HG03460 (cell line): ENCODE measurements at regions not wholly inside any gene's neighbourhood (a gene's known extent, or its start where the extent isn't known, plus 50 kb on each side); places are given as distances from the start of the nearest gene placed in this dataset.

ENCODE experiments used
- ATAC-seq: cut with Tn5 transposase; IDR thresholded peaks from one replicate; pipeline ENCODE4 v1.9.1; 2021; ENCODE audit not compliant: unreplicated experiment

DNA sequence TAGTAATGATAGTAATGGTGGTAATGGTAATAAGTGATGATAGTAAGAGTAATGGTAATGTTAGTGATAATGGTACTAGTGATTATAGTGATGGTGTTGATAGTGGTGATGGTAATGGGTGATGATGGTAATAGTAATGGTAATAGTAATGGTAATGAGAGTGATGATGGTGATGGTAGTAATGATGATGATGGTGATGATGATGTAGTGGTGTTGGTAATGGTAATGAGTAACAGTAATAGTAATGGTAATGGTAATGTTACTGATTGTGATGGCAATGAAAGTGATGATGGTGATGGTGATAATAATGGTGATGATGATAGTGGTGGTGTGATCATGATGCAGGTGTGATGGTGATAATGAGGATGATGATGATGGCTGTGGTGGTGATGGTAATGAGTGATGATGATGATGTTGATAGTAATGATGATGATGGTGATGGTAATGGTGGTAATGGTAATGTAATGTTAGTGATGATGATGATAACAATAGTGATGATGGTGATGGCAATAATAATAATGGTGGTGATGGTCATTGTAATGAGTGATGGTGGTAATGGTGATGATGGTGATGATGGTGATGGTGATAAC, 235.0 kb downstream of the MATN1 start:
- no peak for ATAC-seq

DNA sequence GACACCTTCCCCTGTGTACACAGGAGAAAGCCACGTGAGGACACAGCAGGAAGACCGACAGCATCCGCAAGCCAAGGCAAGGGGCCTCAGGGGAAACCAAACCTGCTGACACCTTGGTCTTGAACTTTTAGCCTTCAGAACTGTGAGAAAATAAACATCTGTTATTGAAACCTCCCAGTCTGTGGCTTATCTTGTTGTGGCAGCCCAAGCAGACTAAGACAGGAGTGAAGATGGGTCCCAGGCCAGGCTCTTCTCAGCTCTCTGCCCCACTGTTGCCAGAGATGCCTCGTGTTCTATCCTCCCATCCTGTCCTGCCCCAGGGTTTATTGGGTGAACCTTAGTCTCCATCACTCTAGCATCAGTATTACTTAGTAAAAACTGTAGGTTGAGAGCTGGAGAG, 236.3 kb downstream of the MATN1 start:
- no peak for ATAC-seq

DNA sequence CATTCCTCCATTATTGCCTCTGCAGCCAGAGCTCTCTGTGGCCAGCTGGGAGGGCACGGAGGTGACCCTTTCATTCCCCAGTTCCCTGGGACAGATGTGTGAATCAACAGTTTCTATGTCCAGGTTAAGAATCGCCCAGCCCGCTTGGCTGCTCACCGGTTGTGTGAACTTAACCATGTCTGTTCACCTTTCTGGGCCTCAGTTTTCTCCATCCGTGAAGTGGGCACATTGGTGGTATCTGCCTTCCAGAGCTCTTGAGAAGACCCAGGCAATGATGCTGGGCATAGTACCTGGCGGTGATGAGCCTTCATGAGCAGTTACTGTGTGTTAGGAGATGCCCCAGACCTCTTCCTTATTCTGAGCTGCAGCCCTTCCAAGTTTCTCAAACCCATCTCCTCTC, 238.3 kb downstream of the MATN1 start:
- ATAC-seq, result no peak

DNA sequence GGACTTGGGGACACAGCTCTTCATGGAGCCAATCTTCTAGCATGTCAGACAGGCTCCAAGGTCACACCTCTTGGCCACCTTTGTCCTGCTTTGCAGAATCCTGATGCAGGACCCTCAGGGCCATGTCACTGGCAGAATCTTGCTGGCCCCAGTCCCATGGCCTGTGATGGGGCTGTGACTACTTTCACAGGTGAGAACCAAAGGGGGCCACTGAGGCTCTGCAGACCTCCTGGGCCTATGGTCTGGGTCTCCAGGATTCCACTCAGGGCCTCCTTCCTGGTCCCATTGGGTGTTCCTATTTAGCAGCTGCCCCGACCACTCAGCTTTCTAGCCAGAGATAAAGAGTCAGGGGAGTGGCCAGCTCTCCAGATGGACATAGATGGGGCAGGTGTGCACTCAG, 238.7 kb downstream of the MATN1 start:
- no peak for ATAC-seq

DNA sequence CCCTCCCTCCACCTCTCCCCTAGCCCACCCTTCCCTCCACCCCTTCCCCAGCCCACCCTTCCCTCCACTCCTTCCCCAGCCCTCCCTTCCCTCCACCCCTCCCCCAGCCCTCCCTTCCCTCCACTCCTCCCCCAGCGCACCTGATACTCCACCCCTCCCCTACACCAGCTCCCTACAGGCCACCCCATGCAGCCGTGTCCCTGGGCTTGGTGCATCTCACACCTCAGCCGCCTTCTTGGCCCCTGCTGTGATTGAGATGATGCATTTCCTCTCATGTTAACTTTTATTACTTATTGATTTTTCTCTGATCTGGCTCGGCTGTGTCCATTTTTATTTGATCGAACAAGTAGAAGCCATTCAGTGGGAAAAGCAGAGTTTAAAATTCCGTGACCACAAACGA, 243.8 kb downstream of the MATN1 start:
- no peak for ATAC-seq

DNA sequence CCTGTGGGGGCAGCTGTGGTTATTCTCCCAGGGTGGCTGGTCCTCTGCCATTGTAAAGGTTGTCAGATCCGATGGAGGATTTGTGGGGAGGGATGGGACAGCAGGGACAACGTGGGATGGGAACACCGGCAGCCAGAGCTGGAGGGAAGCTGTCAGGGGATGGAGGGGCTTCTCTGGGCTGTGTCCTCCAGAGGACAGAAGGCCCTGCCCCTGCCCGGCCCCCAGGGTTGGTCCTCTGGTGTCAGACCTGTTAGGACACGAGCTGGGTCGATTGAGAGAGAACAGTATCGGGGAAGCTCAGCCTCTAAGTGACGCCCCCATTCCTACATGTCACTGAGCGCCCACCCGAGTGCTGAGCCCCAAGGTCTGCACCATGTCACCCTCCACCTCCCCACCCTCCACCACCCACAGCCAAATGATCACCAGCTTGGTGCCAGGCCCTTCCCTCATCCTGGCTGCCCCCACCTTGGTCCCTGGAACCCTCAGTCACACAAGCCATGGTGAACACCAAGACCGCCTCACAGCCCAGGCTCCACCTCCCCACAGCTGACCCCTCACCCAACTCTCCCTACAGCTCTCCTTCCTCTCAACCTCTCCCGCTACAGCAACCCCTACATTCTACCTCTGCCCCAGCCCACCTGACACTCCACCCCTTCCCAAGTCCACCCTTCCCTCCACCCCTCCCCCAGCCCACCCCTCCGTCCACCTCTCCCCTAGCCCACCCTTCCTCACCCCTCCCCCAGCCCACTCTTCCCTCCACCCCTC, 244.4 kb downstream of the MATN1 start:
- no peak for ATAC-seq

DNA sequence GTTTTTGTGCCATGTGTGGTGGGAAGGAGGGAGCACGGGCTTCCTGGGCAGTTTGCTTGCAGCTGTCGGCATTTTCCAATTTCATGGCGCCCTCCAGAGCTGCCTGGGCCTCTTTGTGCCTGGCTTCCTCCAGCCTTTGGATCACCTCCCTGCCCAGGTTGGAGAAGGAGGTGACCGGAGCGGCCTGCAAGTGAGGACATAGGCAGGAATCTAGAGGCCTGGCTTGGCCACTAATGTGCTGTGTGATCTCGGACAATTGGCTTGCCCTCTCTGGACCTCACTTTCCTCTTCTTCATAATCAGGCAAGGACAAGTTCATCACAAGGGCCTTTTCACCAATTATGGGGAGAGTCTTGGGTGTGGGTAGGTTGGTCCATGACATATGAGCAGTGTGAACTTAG, 245.1 kb downstream of the MATN1 start:
- ATAC-seq, result no peak

DNA sequence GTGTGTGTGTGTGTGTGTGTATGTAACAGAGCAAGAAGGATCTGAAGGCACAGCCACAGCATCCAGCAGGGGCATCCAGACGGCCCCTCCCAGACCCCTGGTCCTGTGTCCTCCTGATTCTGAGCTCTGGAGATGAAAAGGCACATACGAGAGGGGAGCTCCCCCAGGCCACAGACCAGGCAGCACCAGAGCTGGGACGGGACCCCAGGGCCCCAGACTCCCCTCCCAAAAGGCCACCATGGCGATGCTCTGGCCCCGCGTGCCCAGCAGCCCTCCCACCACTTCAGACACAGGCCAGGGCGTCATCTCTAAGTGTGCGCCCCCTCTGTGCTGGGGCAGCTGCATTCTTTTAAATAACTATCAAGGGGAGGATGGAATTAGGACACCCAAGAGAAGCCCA, 245.8 kb downstream of the MATN1 start:
- ATAC-seq, result no peak

DNA sequence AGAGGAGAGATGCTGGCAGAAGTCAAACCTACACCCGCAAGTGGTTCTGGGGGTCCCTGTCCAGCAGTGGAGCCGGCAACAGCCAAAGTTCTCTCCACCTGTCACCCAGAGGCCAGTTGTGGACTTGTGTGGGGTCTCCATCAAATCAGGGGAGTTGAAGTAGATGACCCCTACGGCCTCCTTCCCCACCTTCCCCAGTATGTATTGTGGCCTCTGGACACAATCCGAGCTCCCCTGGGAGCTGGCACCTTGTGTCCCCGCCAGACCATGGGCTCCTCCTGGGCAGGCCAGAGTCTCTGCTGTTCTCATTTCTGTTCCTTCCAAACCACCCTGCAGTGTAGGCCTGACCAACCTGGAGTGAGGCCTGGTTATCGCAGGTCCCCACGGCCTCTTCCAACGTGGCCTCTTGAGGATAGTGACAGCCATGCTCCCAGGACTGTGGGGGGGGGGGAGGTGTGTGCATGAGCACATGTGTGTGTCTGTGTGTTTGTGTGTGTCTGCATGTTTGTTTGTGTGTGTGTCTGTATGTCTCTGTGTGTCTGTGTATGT, 246.4 kb downstream of the MATN1 start:
- ATAC-seq, result no peak

DNA sequence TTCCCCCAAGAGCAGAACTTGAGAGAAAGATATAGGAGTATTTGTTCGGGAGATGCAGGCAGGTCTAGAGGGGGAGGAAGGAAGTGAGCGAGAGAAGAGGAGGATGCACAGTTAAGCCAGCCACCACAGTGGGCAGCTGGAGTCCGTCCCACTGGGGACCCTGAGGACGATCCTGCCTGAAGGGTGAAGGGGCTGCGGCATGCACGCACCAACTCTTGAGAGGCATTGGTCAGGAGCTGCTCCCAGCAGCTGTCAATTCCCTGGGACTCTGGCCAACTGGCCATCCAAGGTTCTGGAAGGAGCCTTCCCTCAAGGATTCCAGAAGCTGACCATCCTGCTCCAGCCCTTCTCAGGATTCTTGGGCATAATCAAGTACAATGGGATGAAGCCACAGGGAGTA, 246.9 kb downstream of the MATN1 start:
- no peak for ATAC-seq

DNA sequence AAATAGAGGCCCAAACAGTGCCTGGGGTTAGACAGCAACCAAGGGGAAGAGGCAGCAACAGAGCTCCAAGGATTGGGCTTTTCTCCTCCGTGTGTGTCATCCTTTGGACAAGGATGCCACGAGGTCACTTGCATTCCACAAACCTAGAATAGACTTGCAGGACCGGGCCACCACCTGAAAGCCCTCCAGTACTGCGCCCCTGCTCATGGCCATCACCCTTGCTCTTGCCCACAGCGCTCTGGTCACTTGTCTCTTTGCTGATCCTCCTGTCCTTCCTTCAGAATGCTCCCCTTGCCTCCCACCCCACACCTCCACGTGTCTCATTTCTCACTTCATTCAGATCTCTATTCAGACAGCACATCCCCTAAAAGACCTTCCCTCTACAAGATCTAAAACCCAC, 247.4 kb downstream of the MATN1 start:
- ATAC-seq, result no peak

DNA sequence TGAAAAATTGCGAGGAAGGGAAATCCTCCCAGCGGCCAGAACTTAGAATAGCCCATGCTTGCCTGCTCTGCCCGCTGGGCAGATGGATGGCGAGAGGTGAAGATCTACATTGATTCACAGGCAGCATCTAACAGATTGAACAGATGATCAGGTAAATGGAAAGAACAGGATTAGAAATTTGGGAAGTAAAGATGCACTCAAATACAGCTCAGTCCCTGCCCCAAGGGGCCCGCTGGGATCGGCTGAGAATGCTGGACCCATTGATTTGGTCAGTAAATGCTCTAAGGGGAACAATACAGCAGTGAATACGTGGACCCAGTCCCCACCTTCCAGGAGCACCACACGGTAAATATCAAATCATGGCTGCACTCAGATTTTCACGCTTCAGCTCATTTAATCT, 248.2 kb downstream of the MATN1 start:
- ATAC-seq, result no peak

DNA sequence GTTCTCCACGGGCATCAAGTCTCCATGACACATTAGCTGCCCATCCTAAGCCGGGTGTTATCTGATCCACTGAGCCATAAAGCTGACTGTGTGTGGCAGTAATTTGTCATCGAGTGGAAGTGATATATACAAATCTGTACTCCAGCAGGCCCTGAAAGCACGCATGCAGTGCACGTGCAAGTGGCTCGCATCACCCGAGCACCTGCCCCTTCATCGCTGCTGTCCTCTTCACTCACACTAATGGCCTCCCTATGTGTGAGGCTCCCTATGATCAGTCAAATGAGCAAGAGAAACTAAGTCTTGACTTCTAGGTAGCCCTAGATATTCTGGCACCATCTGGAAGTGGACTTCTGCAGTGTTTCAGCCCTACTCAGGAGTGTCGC, 248.6 kb downstream of the MATN1 start:
- ATAC-seq, result no peak

DNA sequence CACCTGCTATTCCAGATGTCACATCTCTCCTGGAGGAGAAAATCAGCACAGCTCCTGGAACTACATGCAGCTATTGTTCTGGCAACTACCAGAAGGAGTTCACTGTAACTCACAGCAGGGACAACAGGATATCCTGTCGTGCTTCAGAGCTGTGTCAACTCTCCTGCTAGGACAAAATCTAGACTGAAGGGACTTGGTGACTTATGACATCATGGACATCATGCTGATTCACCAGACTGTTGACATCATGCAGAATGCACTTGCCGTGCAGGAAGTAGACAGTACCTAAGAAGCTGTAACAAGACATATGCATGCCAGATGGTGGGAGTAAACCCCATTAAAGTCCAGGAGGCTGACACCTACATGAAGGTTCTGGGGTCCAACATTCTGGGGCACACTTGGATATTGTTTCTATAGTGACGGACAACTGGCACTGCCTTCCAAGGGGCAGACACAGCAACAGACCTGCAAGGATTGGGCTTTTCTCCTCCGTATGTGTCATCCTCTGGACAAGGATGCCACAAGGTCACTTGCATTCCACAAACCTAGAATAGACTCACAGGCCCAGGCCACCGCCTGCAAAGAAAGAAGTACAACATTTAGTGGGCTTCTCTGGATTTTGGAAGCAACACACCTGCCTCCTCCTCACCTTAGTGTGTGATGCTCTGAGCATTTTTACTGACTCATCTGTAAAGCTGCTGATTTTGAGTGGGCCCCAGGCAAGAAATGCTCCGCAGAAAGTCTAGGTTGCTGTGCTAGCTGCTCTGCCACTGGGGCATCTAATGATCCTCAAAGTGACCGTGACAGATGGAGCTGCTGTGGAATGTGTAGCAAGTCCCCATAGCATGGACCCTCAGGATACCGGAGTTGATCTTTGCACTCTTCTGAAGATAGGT, 249.2 kb downstream of the MATN1 start:
- ATAC-seq, result no peak

DNA sequence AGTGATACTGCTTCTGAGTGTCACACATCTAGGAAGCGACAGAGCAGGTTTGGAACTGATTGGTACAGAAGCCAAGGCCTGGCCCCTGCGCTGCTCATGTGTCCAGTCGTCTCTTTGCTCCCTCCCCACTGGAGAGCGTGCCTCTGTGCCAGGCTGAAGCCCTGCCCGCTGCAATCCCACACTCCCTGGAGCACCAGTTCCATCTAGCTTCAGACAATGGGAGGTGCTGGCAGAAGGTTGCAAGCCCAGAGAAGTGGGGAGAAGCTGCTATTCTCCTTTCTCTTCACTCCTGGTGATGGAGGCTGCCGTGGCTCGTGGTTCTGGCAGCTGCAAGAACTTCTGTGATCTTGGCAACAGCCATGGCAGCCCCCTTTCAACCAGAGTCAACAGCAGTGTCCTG, 250.9 kb downstream of the MATN1 start:
- ATAC-seq, result no peak

DNA sequence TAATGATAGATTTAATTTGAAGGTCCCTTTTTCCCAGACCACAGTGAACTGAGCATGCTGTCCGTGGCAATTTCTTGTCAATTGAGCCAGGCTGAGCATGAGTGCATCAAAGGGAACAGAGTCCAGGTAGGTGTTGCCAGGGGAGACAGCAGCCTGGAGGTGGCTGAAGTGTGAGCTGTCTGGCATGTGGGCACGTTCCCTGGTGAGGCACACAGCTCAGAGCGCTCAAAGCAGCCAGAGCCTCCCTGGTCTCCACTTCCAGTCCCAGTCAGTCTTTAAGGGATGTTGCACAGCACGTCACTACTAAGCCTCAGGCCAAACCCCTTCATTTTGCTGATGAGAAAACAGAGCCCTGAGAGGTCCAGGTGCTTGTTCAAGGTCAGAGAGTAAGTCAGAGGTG, 251.4 kb downstream of the MATN1 start:
- ATAC-seq, result no peak

DNA sequence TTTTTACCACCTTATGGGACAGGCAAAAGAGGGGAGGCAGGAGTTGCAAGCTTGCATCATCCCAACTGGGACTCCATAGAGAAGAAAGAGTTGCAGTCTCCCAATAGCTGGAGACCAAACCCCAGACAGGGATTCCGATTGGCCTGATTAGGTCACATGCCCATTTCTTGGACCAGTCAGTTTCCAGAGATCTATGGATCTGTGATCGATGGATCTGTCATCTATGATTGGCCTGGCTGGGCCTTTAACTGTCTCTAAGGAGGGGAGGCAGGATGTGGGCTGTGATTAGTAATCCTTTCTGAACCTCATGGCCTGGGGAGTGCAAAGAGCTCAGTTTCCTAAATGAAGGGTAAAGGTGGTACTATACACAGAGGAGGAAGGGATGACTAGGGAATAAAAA, 252.1 kb downstream of the MATN1 start:
- ATAC-seq, result no peak

DNA sequence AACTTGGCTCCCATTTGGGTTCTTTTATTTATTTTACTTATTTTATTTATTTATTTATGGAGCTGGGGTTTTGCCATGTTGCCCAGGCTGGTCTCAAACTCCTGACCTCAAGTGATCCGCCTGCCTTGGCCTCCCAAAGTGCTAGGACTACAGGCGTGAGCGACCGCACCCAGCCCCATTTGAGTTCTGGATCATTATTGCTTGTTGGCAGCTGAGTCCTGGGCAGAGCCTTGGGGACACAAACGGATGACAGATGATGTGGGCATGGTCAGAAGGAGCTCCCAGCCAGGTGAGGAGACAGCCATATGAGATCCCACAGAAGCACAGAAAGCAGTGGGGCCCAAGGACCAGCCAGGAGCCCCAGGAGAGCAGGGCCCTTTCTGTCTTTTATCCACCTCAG, 254.0 kb downstream of the MATN1 start:
- no peak for ATAC-seq

DNA sequence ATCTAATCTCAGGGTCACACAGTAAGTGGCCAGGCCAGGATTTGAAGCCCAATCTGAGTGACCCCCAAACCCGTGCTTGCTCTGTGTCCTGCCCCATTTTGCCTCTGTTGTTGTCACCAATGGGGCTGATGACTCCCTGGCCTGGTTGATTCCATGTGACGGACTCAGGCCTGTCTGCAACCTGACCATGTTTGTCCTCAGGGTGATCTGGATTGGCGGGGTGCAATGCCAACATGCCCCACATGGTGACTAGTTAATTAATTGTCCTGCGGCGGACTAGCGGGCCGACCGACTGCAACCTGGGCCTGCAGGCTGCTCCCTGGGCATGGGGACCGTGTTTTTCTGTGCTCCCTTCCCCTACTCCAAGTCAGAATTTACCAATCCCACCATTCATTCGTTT, 256.3 kb downstream of the MATN1 start:
- no peak for ATAC-seq

DNA sequence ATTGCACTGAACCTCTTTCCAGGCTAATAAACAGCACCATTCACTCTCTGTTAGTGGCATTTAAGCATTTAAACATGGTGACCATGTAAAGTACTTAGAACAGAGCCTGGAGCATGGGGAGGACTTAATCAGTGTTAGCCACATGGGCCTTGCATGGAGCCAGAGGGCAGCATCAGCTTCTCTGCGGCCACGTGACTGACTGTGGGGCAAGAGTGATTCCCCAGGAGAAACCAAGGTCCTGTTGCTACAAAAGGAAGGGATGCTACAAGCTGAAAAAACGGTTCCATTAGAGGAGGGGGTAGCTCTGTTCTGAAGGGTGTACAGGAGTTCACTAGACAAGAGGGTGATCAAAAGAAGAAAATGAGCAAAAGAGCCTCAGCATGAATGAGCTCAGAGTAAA, 256.8 kb downstream of the MATN1 start:
- ATAC-seq, result no peak

DNA sequence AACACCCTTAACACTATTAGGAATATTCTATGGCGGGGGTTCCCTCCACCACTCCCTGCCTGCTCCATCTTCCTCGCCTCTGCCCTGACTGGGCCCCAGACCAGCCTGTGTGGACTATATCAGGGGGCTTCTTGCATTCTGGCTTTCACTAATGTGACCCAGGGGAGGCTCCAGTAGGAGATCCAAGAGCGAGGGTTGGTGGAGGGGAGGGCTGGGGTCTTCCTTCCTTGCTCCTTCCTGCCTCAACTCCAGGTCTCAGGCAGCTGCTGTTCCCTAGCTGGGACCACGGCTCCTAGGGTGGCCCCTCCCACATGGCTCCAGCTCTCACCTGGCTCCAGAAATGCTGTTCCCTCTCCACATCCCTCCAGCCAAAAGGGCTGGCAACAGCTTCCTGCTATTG, 257.4 kb downstream of the MATN1 start:
- ATAC-seq, result no peak

DNA sequence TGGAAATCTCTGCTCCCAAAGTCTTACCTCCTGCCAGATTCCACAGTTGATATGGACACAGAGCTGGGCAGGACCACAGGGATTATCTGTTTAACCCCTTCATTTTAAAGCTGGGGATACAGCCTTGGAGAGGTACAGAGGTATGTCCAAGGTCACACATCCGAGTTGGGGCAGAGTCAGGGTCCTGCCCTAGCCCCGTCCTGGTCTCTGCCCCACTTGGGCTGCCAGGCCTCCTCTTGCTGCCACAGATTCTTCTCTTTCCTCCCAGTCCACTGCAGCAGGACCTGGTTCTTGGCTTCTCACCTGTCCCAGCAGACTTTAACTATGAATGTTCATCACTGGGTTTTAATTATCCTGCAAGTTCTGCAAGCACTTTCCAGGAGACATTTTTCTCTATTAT, 258.3 kb downstream of the MATN1 start:
- ATAC-seq, result no peak
